ENCODE measurements at regions not wholly inside any gene's neighbourhood (a gene's known extent, or its start where the extent isn't known, plus 50 kb on each side); places are given as distances from the start of the nearest gene placed in this dataset.
"Not testable (repeated sequence)": the region's sequence is repeated elsewhere in the genome, so short reads cannot be mapped to it uniquely, and the experiment has no call there.

DNA sequence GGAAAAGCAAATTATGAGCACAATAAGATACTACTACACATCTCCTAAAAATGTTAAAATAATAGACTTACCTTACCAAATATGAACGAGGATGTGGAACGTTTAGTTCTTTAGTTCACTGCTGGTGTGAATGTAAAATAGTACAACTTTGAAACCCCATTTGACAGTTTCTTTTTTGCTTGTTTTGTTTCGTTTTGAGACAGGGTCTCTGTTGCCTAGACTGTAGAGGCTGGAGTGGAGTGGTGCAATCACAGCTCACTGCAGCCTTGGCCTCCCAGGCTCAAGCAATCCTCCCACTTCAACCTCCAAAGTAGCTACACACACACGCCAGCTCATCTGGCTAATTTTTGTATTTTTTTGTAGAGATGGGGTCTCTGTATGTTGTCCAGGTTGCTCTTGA lies 136.4 kb upstream of the FAR2 start:
- no peak overlapping the region for H3K27ac Mint-ChIP-seq (ENCODE audit: unreplicated experiment)
- no peak overlapping the region for H3K4me3 Mint-ChIP-seq (ENCODE audit: unreplicated experiment)
- H3K9me3 Mint-ChIP-seq (ENCODE audit: unreplicated experiment), result no peaks in the 10 kb centered on the region
- H3K4me1 Mint-ChIP-seq (ENCODE audit: unreplicated experiment), result no peaks in the 10 kb centered on the region
- H3K27me3 Mint-ChIP-seq (ENCODE audit: unreplicated experiment), result peaks cover 5% of the 10 kb centered on the region
- DNase-seq (ENCODE audit: extremely low spot score, unreplicated experiment), result no peak
- H3K36me3 Mint-ChIP-seq (ENCODE audit: unreplicated experiment), result no peaks in the 10 kb centered on the region
- TF ChIP-seq CTCF (IDR thresholded peaks at IDR 0.05), result no peak

DNA sequence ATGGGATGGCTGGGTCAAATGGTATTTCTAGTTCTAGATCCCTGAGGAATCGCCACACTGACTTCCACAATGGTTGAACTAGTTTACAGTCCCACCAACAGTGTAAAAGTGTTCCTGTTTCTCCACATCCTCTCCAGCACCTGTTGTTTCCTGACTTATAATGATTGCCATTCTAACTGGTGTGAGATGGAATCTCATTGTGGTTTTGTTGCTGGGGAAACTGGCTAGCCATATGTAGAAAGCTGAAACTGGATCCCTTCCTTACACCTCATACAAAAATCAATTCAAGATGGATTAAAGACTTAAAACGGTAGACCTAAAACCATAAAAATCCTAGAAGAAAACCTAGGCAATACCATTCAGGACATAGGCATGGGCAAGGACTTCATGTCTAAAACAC lies 131.5 kb upstream of the FAR2 start:
- H3K9me3 Mint-ChIP-seq (ENCODE audit: unreplicated experiment); H3K4me3 Mint-ChIP-seq (ENCODE audit: unreplicated experiment); H3K36me3 Mint-ChIP-seq (ENCODE audit: unreplicated experiment); DNase-seq (ENCODE audit: extremely low spot score, unreplicated experiment); H3K27me3 Mint-ChIP-seq (ENCODE audit: unreplicated experiment); H3K4me1 Mint-ChIP-seq (ENCODE audit: unreplicated experiment); H3K27ac Mint-ChIP-seq (ENCODE audit: unreplicated experiment): not testable (repeated sequence)

DNA sequence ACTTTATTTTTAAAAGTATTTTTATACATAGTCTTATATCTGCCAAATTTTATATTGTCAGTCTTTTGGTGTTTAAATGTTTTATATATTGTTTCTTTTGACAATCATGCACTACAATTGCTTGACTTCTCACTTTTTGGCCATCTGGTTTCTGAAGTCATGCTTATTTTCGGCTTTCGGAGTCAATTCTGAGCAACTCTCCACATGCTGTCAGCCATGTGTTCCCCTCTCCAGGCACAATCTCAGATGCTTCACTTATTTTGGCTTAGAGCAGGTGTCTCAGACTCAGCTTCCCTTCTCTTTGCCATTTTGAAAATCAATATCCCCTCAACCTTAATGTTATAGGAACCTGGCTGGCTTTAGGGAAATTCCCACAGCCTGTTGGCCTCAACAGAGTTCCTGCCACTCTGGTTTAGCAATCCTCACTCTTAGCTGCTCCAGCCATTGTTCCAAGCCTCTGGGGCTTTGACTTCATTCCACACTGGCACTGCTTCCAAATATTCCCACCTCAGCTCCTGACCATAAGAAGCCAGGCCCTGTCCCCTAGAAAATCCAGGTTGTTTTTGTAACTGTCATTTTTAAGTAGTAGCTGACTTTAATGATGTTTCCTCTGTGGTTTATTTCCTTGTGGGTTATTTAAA lies 125.5 kb upstream of the FAR2 start:
- Mint-ChIP-seq H3K4me1 (ENCODE audit: unreplicated experiment) (peaks cover 2% of the 10 kb centered on the region), H3K9me3 (ENCODE audit: unreplicated experiment) (peaks cover under 1% of the 10 kb centered on the region), H3K27me3 (ENCODE audit: unreplicated experiment) (peaks cover 3% of the 10 kb centered on the region), H3K36me3 (ENCODE audit: unreplicated experiment) (no peaks in the 10 kb centered on the region), H3K27ac (ENCODE audit: unreplicated experiment) (no peak overlapping the region), H3K4me3 (ENCODE audit: unreplicated experiment) (no peak overlapping the region)
- DNase-seq (ENCODE audit: extremely low spot score, unreplicated experiment), result no peak
- no peak for TF ChIP-seq CTCF (IDR thresholded peaks at IDR 0.05)

GRCh38 chr12:29024117-29024516 lies 125.0 kb upstream of the FAR2 start:
- H3K4me3 Mint-ChIP-seq (ENCODE audit: unreplicated experiment), result no peak overlapping the region
- peaks cover 2% of the 10 kb centered on the region for H3K4me1 Mint-ChIP-seq (ENCODE audit: unreplicated experiment)
- H3K36me3 Mint-ChIP-seq (ENCODE audit: unreplicated experiment), result no peaks in the 10 kb centered on the region
- no peaks in the 10 kb centered on the region for H3K9me3 Mint-ChIP-seq (ENCODE audit: unreplicated experiment)
- TF ChIP-seq CTCF (IDR thresholded peaks at IDR 0.05), result no peak
- no peak for DNase-seq (ENCODE audit: extremely low spot score, unreplicated experiment)
- H3K27me3 Mint-ChIP-seq (ENCODE audit: unreplicated experiment), result peaks cover under 1% of the 10 kb centered on the region
- H3K27ac Mint-ChIP-seq (ENCODE audit: unreplicated experiment), result no peak overlapping the region

DNA sequence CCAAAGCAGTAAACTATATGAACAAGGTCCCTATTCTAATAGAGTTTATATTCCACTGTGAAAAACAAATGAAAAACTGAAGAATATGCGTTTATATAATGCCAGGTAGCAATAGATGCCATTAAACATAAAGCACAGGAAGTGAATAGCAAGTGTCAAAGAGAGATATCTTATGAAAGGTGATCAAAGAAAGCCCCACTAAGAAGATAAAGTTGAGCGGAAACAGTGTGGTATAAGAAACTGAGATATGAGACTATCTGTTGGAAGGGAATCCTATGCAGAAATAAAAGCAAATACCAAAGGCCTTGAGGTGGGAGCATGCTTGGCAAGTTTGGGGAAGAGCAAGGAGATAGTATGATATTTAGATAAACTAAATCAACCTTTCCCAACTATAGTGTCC lies 123.1 kb upstream of the FAR2 start:
- Mint-ChIP-seq H3K36me3 (ENCODE audit: unreplicated experiment) (no peaks in the 10 kb centered on the region), H3K27ac (ENCODE audit: unreplicated experiment) (no peak overlapping the region), H3K27me3 (ENCODE audit: unreplicated experiment) (no peaks in the 10 kb centered on the region), H3K4me1 (ENCODE audit: unreplicated experiment) (peaks cover 2% of the 10 kb centered on the region), H3K9me3 (ENCODE audit: unreplicated experiment) (no peaks in the 10 kb centered on the region), H3K4me3 (ENCODE audit: unreplicated experiment) (no peak overlapping the region)
- no peak for DNase-seq (ENCODE audit: extremely low spot score, unreplicated experiment)
- no peak for TF ChIP-seq CTCF (IDR thresholded peaks at IDR 0.05)

- DNase-seq (ENCODE audit: extremely low spot score, unreplicated experiment), result no peak
These were observed 122.7 kb upstream of the FAR2 start for GRCh38 chr12:29026419-29026818.

DNA sequence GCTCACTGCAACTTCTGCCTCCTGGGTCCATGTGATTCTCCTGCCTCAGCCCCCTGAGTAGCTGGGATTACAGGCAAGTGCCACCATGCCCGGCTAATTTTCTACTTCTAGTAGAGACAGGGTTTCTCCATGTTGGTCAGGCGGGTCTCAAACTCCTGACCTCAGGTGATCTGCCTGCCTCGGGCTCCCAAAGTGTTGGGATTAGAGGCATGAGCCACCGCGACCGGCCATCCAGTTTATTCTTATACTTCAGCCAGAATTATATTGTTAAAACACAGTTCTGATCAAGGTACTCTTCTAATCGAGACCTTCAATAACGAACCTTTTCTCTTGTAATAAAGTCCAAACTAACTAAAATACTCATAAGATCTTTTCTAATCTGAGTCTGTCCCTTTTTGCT lies 119.6 kb upstream of the FAR2 start:
- not testable (repeated sequence) for H3K27me3 Mint-ChIP-seq (ENCODE audit: unreplicated experiment); DNase-seq (ENCODE audit: extremely low spot score, unreplicated experiment); H3K9me3 Mint-ChIP-seq (ENCODE audit: unreplicated experiment); H3K4me3 Mint-ChIP-seq (ENCODE audit: unreplicated experiment); H3K27ac Mint-ChIP-seq (ENCODE audit: unreplicated experiment); H3K36me3 Mint-ChIP-seq (ENCODE audit: unreplicated experiment); H3K4me1 Mint-ChIP-seq (ENCODE audit: unreplicated experiment)

More at GRCh38 chr12:29026419-29026818, 122.7 kb upstream of the FAR2 start:
- no peak overlapping the region for H3K4me3 Mint-ChIP-seq (ENCODE audit: unreplicated experiment)
- peaks cover 2% of the 10 kb centered on the region for H3K4me1 Mint-ChIP-seq (ENCODE audit: unreplicated experiment)
- no peaks in the 10 kb centered on the region for H3K9me3 Mint-ChIP-seq (ENCODE audit: unreplicated experiment)
- no peaks in the 10 kb centered on the region for H3K27me3 Mint-ChIP-seq (ENCODE audit: unreplicated experiment)
- H3K36me3 Mint-ChIP-seq (ENCODE audit: unreplicated experiment), result no peaks in the 10 kb centered on the region
- no peak overlapping the region for H3K27ac Mint-ChIP-seq (ENCODE audit: unreplicated experiment)
- TF ChIP-seq CTCF (IDR thresholded peaks at IDR 0.05), result no peak

Measured in osteocyte (in vitro differentiated cells).